ENCODE measurements at regions not wholly inside any gene's neighbourhood (a gene's known extent, or its start where the extent isn't known, plus 50 kb on each side); places are given as distances from the start of the nearest gene placed in this dataset.

GRCh38 chr7:42456267-42456666, 219.3 kb upstream of the GLI3 start:
- TF ChIP-seq EP300 (conservative IDR thresholded peaks at IDR 0.05; ENCODE audit: poor library complexity, severe bottlenecking): no peak
- TF ChIP-seq EZH2 (IDR thresholded peaks at IDR 0.05; ENCODE audit: borderline replicate concordance, insufficient read depth, low read length, poor library complexity, severe bottlenecking): no peak
- TF ChIP-seq MXI1 (conservative IDR thresholded peaks at IDR 0.05; ENCODE audit: poor library complexity, severe bottlenecking): no peak
- no peak for TF ChIP-seq SMC3 (conservative IDR thresholded peaks at IDR 0.05; ENCODE audit: poor library complexity)
- TF ChIP-seq POLR2AphosphoS5 (IDR thresholded peaks at IDR 0.05): no peak
- no peak for TF ChIP-seq REST (IDR thresholded peaks at IDR 0.05; ENCODE audit: borderline replicate concordance)
- no peak for TF ChIP-seq CTCF (IDR thresholded peaks at IDR 0.05; ENCODE audit: poor library complexity, severe bottlenecking)
- no peak for TF ChIP-seq RAD21 (conservative IDR thresholded peaks at IDR 0.05)
- TF ChIP-seq TAF1 (IDR thresholded peaks at IDR 0.05; ENCODE audit: low read depth): no peak
- H3K9me2 ChIP-seq (ENCODE audit: insufficient read depth, low read length): no peaks in the 10 kb centered on the region
- H3K4me3 ChIP-seq (ENCODE audit: low read length): no peak overlapping the region
- no peak overlapping the region for H3K27ac ChIP-seq (ENCODE audit: low read length)
- H2AFZ ChIP-seq (ENCODE audit: low read depth, low read length): no peak overlapping the region
- H3K9me3 ChIP-seq (ENCODE audit: low read length): no peaks in the 10 kb centered on the region
- H3F3A ChIP-seq (ENCODE audit: insufficient read depth, low read length, poor library complexity, severe bottlenecking): no peaks in the 10 kb centered on the region
- H4K20me1 ChIP-seq (ENCODE audit: insufficient read depth): no peaks in the 10 kb centered on the region
- H3K4me2 ChIP-seq (ENCODE audit: low read length): no peak overlapping the region
- H3K79me2 ChIP-seq (replicated peaks; ENCODE audit: insufficient read depth, low read length): no peaks in the 10 kb centered on the region
- no peaks in the 10 kb centered on the region for H3K36me3 ChIP-seq (ENCODE audit: insufficient read depth, low read length)
- no peaks in the 10 kb centered on the region for H3K27me3 ChIP-seq (ENCODE audit: insufficient read depth, low read depth, low read length)
- H3K9ac ChIP-seq (ENCODE audit: low read length): no peak overlapping the region

- Histone ChIP-seq H3K9me3 (ENCODE audit: low read length) (no peaks in the 10 kb centered on the region), H3K4me2 (ENCODE audit: low read length) (no peak overlapping the region), H3K9me2 (ENCODE audit: insufficient read depth, low read length) (no peaks in the 10 kb centered on the region), H4K20me1 (ENCODE audit: insufficient read depth) (no peaks in the 10 kb centered on the region), H3K4me3 (ENCODE audit: low read length) (no peak overlapping the region), H3K27me3 (ENCODE audit: insufficient read depth, low read depth, low read length) (no peaks in the 10 kb centered on the region), H3K79me2 (replicated peaks; ENCODE audit: insufficient read depth, low read length) (no peaks in the 10 kb centered on the region), H3F3A (ENCODE audit: insufficient read depth, low read length, poor library complexity, severe bottlenecking) (no peaks in the 10 kb centered on the region), H2AFZ (ENCODE audit: low read depth, low read length) (no peak overlapping the region), H3K27ac (ENCODE audit: low read length) (no peak overlapping the region), H3K9ac (ENCODE audit: low read length) (no peak overlapping the region), H3K36me3 (ENCODE audit: insufficient read depth, low read length) (no peaks in the 10 kb centered on the region)
- no peak for TF ChIP-seq REST (IDR thresholded peaks at IDR 0.05; ENCODE audit: borderline replicate concordance)
- no peak for TF ChIP-seq TAF1 (IDR thresholded peaks at IDR 0.05; ENCODE audit: low read depth)
- no peak for TF ChIP-seq EP300 (conservative IDR thresholded peaks at IDR 0.05; ENCODE audit: poor library complexity, severe bottlenecking)
- no peak for TF ChIP-seq MXI1 (conservative IDR thresholded peaks at IDR 0.05; ENCODE audit: poor library complexity, severe bottlenecking)
- no peak for TF ChIP-seq RAD21 (conservative IDR thresholded peaks at IDR 0.05)
- TF ChIP-seq SMC3 (conservative IDR thresholded peaks at IDR 0.05; ENCODE audit: poor library complexity): no peak
Observed at GRCh38 chr7:42453931-42454361, 216.9 kb upstream of the GLI3 start.

Data from neural cell (in vitro differentiated cells).